GM12878 (cell line): ENCODE measurements at regions not wholly inside any gene's neighbourhood (a gene's known extent, or its start where the extent isn't known, plus 50 kb on each side); places are given as distances from the start of the nearest gene placed in this dataset.

Experiments
- ATAC-seq: fragments of 200-7000 bp; cut with Tn5 transposase; 3 replicates; pipeline ENCODE4 v1.9.1; 2020; ENCODE audit warnings: mild to moderate bottlenecking, moderate library complexity
- BruUV-seq: library from RNA; stranded (reverse); fragments of 400-500 nt; replicated peaks from 2 replicates; lab custom pipeline; 2021; lab: Mats Ljungman, UMichigan
- CTCF ChIA-PET: fragments of 300-600 bp; sonication (Branson Sonifier 250); formaldehyde crosslinking; extraction: SDS; loops from one replicate; lab custom pipeline; 2021; ENCODE audit warnings: inconsistent platforms; lab: Yijun Ruan, JAX
- POLR2A ChIA-PET: fragments of 350-600 bp; formaldehyde crosslinking; extraction: SDS; loops from one replicate; lab custom pipeline; 2021; ENCODE audit warnings: inconsistent platforms; lab: Charles Lee
- RAD21 ChIA-PET: fragments of 300-600 bp; sonication (Branson Sonifier 250); formaldehyde crosslinking; loops from one replicate; lab custom pipeline; 2023; ENCODE audit warnings: antibody characterized with exemption; ENCODE audit not compliant: unreplicated experiment; lab: Charles Lee
- SMC1A ChIA-PET: fragments of 300-600 bp; sonication (Branson Sonifier 250); formaldehyde crosslinking; loops from one replicate; lab custom pipeline; 2023; ENCODE audit not compliant: unreplicated experiment, uncharacterized antibody; lab: Charles Lee
- DNase-seq: peaks from one replicate; pipeline ENCODE4 v3.0.0-alpha.2; 2011; ENCODE audit warnings: low read depth, low spot score
- FAIRE-seq: peaks from 3 replicates; lab custom pipeline; 2011; peaks lifted over from hg19 to GRCh38; lab: Jason Lieb, UNC
- H2AFZ ChIP-seq: 2 replicates; pipeline ENCODE4 v1.6.0; 2011; ENCODE audit warnings: low read depth, low read length, control low read depth; ENCODE audit not compliant: control insufficient read depth
- H3K27ac ChIP-seq: 2 replicates; pipeline ENCODE4 v1.5.1; 2011; ENCODE audit warnings: control low read depth; ENCODE audit not compliant: control insufficient read depth, insufficient read depth
- H3K27me3 ChIP-seq, 2 experiments: replicated peaks in 1 of 2; 2 replicates each; pipeline versions ENCODE4 v1.6.0 to v1.6.1; 2011; ENCODE audit warnings: low read length in 1 of 2; ENCODE audit not compliant: control insufficient read depth in 2 of 2, insufficient read depth in 2 of 2
- H3K36me3 ChIP-seq, 2 experiments: 2 replicates each; pipeline ENCODE4 v1.5.1; 2011; ENCODE audit warnings: low read length in 1 of 2; ENCODE audit not compliant: control insufficient read depth in 2 of 2, insufficient read depth in 2 of 2
- H3K4me1 ChIP-seq: 2 replicates; pipeline ENCODE4 v1.6.1; 2011; ENCODE audit warnings: mild to moderate bottlenecking, low read length, moderate library complexity, mixed read lengths; ENCODE audit not compliant: control insufficient read depth, insufficient read depth
- H3K4me2 ChIP-seq: 2 replicates; pipeline ENCODE4 v1.6.0; 2011; ENCODE audit warnings: control low read depth; ENCODE audit not compliant: control insufficient read depth, insufficient read depth
- H3K4me3 ChIP-seq: fragments of 200-600 bp; sonication (generic); 2 replicates; pipeline ENCODE4 v1.5.1; 2016
- H3K79me2 ChIP-seq: 2 replicates; pipeline ENCODE4 v1.6.0; 2011; ENCODE audit warnings: low read length; ENCODE audit not compliant: control insufficient read depth, insufficient read depth
- H3K9ac ChIP-seq: 2 replicates; pipeline ENCODE4 v1.8.0; 2011; ENCODE audit warnings: low read length, control low read depth, mixed read lengths; ENCODE audit not compliant: control insufficient read depth, insufficient read depth
- H3K9me3 ChIP-seq: replicated peaks from 3 replicates; pipeline ENCODE4 v1.5.1; 2011; ENCODE audit warnings: mild to moderate bottlenecking, low read length; ENCODE audit not compliant: control insufficient read depth, insufficient read depth
- H4K20me1 ChIP-seq: 2 replicates; pipeline ENCODE4 v1.6.0; 2011; ENCODE audit not compliant: control insufficient read depth, insufficient read depth
- BMI1 ChIP-seq: fragments of 450-650 bp; IDR thresholded peaks from 2 replicates; pipeline ENCODE4 v1.6.1; 2016; ENCODE audit warnings: mild to moderate bottlenecking, moderate library complexity, borderline replicate concordance
- CHD4 ChIP-seq: fragments of 200-600 bp; sonication (generic); IDR thresholded peaks from 2 replicates; pipeline ENCODE4 v1.6.1; 2016; ENCODE audit warnings: mild to moderate bottlenecking
- EZH2 ChIP-seq: IDR thresholded peaks from 2 replicates; pipeline ENCODE4 v1.6.1; 2012; ENCODE audit warnings: low read depth, mild to moderate bottlenecking, control low read depth, inconsistent platforms, low read length, borderline replicate concordance; ENCODE audit not compliant: control insufficient read depth
- KDM1A ChIP-seq: fragments of 200-600 bp; sonication (generic); IDR thresholded peaks from 2 replicates; pipeline ENCODE4 v1.6.1; 2016; ENCODE audit warnings: borderline replicate concordance
- MTA3 ChIP-seq: IDR thresholded peaks from 2 replicates; pipeline ENCODE4 v1.6.1; 2012; ENCODE audit warnings: low read length, inconsistent platforms, borderline replicate concordance
- MYB ChIP-seq: fragments of 150-350 bp; IDR thresholded peaks from 2 replicates; pipeline ENCODE4 v1.6.1; 2014; ENCODE audit warnings: mild to moderate bottlenecking, low read depth, low read length, borderline replicate concordance
- NFXL1 ChIP-seq: fragments of 450-650 bp; IDR thresholded peaks from 2 replicates; pipeline ENCODE4 v1.6.1; 2017; ENCODE audit warnings: antibody characterized with exemption, mild to moderate bottlenecking, borderline replicate concordance
- NR2C1 ChIP-seq: fragments of 450-650 bp; IDR thresholded peaks from 2 replicates; pipeline ENCODE4 v1.6.1; 2017; ENCODE audit warnings: antibody characterized with exemption, mild to moderate bottlenecking, moderate library complexity
- RFX5 ChIP-seq: IDR thresholded peaks from 2 replicates; pipeline ENCODE4 v1.6.1; 2011; ENCODE audit warnings: low read depth, low read length, improper control_type of control experiment
- SMAD5 ChIP-seq: IDR thresholded peaks from 2 replicates; pipeline ENCODE4 v1.6.1; 2016; ENCODE audit warnings: antibody characterized with exemption, low read depth
- SRF ChIP-seq, 2 experiments: IDR thresholded peaks; 2 replicates each; pipeline ENCODE4 v1.6.1; 2011; ENCODE audit warnings: low read depth in 2 of 2, low read length in 2 of 2, mild to moderate bottlenecking in 1 of 2, moderate library complexity in 1 of 2
- WGBS: methylation state at CpG from one replicate; pipeline ENCODE4 v1.1.6; 2016; ENCODE audit warnings: low lambda C conversion rate; ENCODE audit not compliant: insufficient replicate concordance, insufficient coverage; ENCODE audit errors: missing lambda C conversion rate; 5-methylcytosine and 5-hydroxymethylcytosine counted together
- in situ Hi-C: fragments of 300-500 bp; cut with MboI; formaldehyde crosslinking; loops from 9 replicates; pipeline ENCODE4 v1.14.3; 2018; ENCODE audit warnings: mixed read lengths
- intact Hi-C: fragments of 100-400 bp; cut with micrococcal nuclease; formaldehyde crosslinking; loops from one replicate; pipeline ENCODE4 v1.14.2; 2022; ENCODE audit not compliant: unreplicated experiment
- TF ChIP-seq, protein P1 (sequence below): fragments of 450-650 bp; IDR thresholded peaks from 2 replicates; pipeline ENCODE4 v1.6.1; 2016; ENCODE audit warnings: mild to moderate bottlenecking
- TF ChIP-seq, protein P2 (sequence below), 3 experiments: IDR thresholded peaks in 2 of 3; conservative IDR thresholded peaks in 1 of 3; 2 replicates each; pipeline ENCODE4 v1.5.1; 2011; ENCODE audit warnings: low read depth in 3 of 3, low read length in 3 of 3, mild to moderate bottlenecking in 3 of 3, control low read depth in 2 of 3, moderate library complexity in 2 of 3, inconsistent platforms in 1 of 3, mixed read lengths in 1 of 3; ENCODE audit not compliant: control insufficient read depth in 2 of 3, insufficient read depth in 1 of 3; ENCODE audit errors: extremely low read depth in 1 of 3
- TF ChIP-seq, protein P3 (sequence below): IDR thresholded peaks from 2 replicates; pipeline ENCODE4 v1.6.1; 2012; ENCODE audit warnings: improper control_type of control experiment, low read depth, low read length; ENCODE audit not compliant: insufficient replicate concordance
- TF ChIP-seq, protein P4 (sequence below): fragments of 150-350 bp; IDR thresholded peaks from 2 replicates; pipeline ENCODE4 v1.6.1; 2014; ENCODE audit warnings: mild to moderate bottlenecking, low read depth, low read length

DNA sequence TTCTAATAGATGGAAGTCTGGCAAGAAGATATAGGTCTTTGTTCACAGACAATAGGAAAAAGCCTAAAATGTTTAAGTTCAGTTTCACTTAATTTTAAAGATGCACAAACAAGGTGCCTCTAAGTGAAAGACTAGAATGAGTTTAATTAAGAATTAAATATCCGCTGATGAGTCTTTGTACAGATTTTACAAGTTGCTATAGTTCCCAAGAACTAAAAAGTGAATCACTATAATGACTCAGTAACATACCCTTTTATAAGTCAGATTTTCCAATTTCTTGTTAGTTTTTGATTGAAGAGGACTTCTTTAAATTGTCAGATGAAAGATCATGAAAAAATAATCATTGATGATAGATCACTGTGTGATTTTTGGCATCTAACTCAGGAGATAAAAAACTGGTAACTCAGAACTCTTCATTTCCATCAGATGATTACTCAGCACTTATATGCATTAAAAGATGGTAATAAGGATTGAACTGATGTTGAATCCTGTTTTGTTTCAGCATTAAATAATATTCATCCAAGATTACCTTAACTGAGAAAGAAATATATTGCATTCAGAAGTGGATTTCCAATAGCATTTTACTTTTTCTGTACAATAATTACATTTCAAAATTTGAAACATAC, 59.0 kb upstream of the ST6GALNAC3 start:
- ChIA-PET POLR2A (no interaction called here), SMC1A (no interaction called here), RAD21 (no interaction called here), CTCF (no interaction called here)
- intact Hi-C loops (no loop called here), in situ Hi-C loops (no loop called here)
- H3K36me3 ChIP-seq, result no peaks in the 10 kb centered on the region
- no peaks in the 10 kb centered on the region for H3K9me3 ChIP-seq
- no peaks in the 10 kb centered on the region for H3K79me2 ChIP-seq
- no peak overlapping the region for H3K27ac ChIP-seq
- DNase-seq, result no peak
- no peak overlapping the region for H2AFZ ChIP-seq
- no peaks in the 10 kb centered on the region for H3K4me1 ChIP-seq
- no peak for FAIRE-seq
- 89% methylated on average over 1 of the region's 1 CpG for WGBS
- H3K27me3 ChIP-seq, result no peaks in the 10 kb centered on the region; a peak in 1 of 4 replicates
- H3K4me3 ChIP-seq, result no peak overlapping the region
- BruUV-seq, result no TSS peak
- H3K9ac ChIP-seq, result no peak overlapping the region
- no peak for ATAC-seq
- no peak overlapping the region for H3K4me2 ChIP-seq
- H4K20me1 ChIP-seq, result no peaks in the 10 kb centered on the region
- TF ChIP-seq NFXL1 (no peak), KDM1A (no peak), NR2C1 (no peak), SRF (IDR thresholded peaks at IDR 0.05; ENCODE audit: low read depth in 2 of 2, low read length in 2 of 2) (no peak), EZH2 (no peak), MTA3 (no peak), RFX5 (no peak), SMAD5 (no peak), CHD4 (no peak), MYB (no peak), BMI1 (no peak)
- TF ChIP-seq, protein P1, sequence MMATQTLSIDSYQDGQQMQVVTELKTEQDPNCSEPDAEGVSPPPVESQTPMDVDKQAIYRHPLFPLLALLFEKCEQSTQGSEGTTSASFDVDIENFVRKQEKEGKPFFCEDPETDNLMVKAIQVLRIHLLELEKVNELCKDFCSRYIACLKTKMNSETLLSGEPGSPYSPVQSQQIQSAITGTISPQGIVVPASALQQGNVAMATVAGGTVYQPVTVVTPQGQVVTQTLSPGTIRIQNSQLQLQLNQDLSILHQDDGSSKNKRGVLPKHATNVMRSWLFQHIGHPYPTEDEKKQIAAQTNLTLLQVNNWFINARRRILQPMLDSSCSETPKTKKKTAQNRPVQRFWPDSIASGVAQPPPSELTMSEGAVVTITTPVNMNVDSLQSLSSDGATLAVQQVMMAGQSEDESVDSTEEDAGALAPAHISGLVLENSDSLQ, result no peak
- TF ChIP-seq, protein P2, sequence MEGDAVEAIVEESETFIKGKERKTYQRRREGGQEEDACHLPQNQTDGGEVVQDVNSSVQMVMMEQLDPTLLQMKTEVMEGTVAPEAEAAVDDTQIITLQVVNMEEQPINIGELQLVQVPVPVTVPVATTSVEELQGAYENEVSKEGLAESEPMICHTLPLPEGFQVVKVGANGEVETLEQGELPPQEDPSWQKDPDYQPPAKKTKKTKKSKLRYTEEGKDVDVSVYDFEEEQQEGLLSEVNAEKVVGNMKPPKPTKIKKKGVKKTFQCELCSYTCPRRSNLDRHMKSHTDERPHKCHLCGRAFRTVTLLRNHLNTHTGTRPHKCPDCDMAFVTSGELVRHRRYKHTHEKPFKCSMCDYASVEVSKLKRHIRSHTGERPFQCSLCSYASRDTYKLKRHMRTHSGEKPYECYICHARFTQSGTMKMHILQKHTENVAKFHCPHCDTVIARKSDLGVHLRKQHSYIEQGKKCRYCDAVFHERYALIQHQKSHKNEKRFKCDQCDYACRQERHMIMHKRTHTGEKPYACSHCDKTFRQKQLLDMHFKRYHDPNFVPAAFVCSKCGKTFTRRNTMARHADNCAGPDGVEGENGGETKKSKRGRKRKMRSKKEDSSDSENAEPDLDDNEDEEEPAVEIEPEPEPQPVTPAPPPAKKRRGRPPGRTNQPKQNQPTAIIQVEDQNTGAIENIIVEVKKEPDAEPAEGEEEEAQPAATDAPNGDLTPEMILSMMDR (IDR thresholded peaks at IDR 0.05 in 2 of 3, conservative IDR thresholded peaks at IDR 0.05 in 1 of 3; ENCODE audit: control insufficient read depth in 2 of 3, extremely low read depth in 1 of 3, insufficient read depth in 1 of 3, low read depth in 3 of 3, low read length in 3 of 3), result no peak
- TF ChIP-seq, protein P3, sequence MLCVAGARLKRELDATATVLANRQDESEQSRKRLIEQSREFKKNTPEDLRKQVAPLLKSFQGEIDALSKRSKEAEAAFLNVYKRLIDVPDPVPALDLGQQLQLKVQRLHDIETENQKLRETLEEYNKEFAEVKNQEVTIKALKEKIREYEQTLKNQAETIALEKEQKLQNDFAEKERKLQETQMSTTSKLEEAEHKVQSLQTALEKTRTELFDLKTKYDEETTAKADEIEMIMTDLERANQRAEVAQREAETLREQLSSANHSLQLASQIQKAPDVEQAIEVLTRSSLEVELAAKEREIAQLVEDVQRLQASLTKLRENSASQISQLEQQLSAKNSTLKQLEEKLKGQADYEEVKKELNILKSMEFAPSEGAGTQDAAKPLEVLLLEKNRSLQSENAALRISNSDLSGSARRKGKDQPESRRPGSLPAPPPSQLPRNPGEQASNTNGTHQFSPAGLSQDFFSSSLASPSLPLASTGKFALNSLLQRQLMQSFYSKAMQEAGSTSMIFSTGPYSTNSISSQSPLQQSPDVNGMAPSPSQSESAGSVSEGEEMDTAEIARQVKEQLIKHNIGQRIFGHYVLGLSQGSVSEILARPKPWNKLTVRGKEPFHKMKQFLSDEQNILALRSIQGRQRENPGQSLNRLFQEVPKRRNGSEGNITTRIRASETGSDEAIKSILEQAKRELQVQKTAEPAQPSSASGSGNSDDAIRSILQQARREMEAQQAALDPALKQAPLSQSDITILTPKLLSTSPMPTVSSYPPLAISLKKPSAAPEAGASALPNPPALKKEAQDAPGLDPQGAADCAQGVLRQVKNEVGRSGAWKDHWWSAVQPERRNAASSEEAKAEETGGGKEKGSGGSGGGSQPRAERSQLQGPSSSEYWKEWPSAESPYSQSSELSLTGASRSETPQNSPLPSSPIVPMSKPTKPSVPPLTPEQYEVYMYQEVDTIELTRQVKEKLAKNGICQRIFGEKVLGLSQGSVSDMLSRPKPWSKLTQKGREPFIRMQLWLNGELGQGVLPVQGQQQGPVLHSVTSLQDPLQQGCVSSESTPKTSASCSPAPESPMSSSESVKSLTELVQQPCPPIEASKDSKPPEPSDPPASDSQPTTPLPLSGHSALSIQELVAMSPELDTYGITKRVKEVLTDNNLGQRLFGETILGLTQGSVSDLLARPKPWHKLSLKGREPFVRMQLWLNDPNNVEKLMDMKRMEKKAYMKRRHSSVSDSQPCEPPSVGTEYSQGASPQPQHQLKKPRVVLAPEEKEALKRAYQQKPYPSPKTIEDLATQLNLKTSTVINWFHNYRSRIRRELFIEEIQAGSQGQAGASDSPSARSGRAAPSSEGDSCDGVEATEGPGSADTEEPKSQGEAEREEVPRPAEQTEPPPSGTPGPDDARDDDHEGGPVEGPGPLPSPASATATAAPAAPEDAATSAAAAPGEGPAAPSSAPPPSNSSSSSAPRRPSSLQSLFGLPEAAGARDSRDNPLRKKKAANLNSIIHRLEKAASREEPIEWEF, result no peak
- TF ChIP-seq, protein P4, sequence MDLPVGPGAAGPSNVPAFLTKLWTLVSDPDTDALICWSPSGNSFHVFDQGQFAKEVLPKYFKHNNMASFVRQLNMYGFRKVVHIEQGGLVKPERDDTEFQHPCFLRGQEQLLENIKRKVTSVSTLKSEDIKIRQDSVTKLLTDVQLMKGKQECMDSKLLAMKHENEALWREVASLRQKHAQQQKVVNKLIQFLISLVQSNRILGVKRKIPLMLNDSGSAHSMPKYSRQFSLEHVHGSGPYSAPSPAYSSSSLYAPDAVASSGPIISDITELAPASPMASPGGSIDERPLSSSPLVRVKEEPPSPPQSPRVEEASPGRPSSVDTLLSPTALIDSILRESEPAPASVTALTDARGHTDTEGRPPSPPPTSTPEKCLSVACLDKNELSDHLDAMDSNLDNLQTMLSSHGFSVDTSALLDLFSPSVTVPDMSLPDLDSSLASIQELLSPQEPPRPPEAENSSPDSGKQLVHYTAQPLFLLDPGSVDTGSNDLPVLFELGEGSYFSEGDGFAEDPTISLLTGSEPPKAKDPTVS, result no peak
